ENCODE measurements at regions not wholly inside any gene's neighbourhood (a gene's known extent, or its start where the extent isn't known, plus 50 kb on each side); places are given as distances from the start of the nearest gene placed in this dataset.

DNA sequence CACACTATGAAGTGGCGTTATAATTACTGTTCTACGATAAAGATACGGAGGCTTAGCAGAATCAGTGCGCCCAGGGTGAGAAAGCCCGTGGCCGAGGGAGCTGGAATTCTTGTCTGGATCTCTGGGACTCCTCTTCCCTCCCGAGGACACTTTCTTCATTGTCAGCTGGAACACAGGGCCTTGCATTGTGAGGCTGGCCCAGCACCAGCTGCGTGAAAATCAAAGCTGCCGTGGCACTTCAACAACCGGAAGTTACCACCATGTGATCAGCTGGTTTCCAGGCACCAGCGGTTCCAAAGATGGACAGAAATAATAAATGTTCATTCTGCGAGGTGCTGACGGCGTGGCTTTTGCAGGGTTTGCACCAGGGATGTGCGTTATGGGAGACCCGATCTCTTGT lies 234.0 kb upstream of the PITRM1 start:
- TF ChIP-seq, protein P1, sequence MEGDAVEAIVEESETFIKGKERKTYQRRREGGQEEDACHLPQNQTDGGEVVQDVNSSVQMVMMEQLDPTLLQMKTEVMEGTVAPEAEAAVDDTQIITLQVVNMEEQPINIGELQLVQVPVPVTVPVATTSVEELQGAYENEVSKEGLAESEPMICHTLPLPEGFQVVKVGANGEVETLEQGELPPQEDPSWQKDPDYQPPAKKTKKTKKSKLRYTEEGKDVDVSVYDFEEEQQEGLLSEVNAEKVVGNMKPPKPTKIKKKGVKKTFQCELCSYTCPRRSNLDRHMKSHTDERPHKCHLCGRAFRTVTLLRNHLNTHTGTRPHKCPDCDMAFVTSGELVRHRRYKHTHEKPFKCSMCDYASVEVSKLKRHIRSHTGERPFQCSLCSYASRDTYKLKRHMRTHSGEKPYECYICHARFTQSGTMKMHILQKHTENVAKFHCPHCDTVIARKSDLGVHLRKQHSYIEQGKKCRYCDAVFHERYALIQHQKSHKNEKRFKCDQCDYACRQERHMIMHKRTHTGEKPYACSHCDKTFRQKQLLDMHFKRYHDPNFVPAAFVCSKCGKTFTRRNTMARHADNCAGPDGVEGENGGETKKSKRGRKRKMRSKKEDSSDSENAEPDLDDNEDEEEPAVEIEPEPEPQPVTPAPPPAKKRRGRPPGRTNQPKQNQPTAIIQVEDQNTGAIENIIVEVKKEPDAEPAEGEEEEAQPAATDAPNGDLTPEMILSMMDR (IDR thresholded peaks at IDR 0.05; ENCODE audit: low read depth, low read length, poor library complexity, severe bottlenecking) = no peak
- TF ChIP-seq EZH2phosphoT487 (IDR thresholded peaks at IDR 0.05; ENCODE audit: borderline replicate concordance, low read length) = no peak
- Histone ChIP-seq H3K27me3 (ENCODE audit: control insufficient read depth, low read length) (no peaks in the 10 kb centered on the region), H3K36me3 (ENCODE audit: control insufficient read depth, low read length) (no peaks in the 10 kb centered on the region), H3F3A (ENCODE audit: control insufficient read depth, insufficient read depth) (peaks cover 4% of the 10 kb centered on the region; the same call in 1 of the 2 replicates), H3K4me3 (ENCODE audit: low read length) (no peak overlapping the region), H3K4me2 (ENCODE audit: low read length) (no peak overlapping the region), H3K79me2 (ENCODE audit: control insufficient read depth, low read length) (no peaks in the 10 kb centered on the region), H4K20me1 (ENCODE audit: control insufficient read depth, insufficient read depth, low read depth, low read length) (no peaks in the 10 kb centered on the region), H3K4me1 (ENCODE audit: control insufficient read depth, low read length) (no peaks in the 10 kb centered on the region), H3K27ac (ENCODE audit: low read depth, low read length) (no peak overlapping the region), H3K9me2 (replicated peaks; ENCODE audit: control insufficient read depth, low read length) (no peaks in the 10 kb centered on the region), H3K9me3 (ENCODE audit: control insufficient read depth, insufficient read depth, low read length) (peaks cover 9% of the 10 kb centered on the region; the same call in 1 of the 2 replicates)

DNA sequence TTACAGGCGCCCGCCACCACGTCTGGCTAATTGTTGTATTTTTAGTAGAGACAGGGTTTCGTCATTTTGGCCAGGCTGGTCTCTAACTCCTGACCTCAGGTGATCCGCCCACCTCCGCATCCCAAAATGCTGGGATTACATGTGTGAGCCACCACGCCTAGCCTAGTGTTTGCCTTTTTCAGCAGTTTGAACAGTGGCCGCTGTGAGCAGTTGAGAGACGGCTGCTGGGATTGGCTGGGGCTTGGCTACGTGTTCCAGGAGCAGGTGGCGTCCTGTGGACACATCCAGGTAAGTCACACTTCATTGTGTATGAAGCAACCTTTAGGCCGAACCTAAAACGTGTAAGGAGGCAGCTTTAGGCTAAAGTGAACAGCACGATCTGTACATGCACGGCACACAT lies 231.8 kb upstream of the PITRM1 start:
- H3K27ac ChIP-seq (ENCODE audit: low read depth, low read length) = no peak overlapping the region
- no peaks in the 10 kb centered on the region for H3K4me1 ChIP-seq (ENCODE audit: control insufficient read depth, low read length)
- H3K4me3 ChIP-seq (ENCODE audit: low read length) = no peak overlapping the region
- no peaks in the 10 kb centered on the region for H4K20me1 ChIP-seq (ENCODE audit: control insufficient read depth, insufficient read depth, low read depth, low read length)
- H3K36me3 ChIP-seq (ENCODE audit: control insufficient read depth, low read length) = no peaks in the 10 kb centered on the region
- H3K27me3 ChIP-seq (ENCODE audit: control insufficient read depth, low read length) = no peaks in the 10 kb centered on the region
- no peaks in the 10 kb centered on the region for H3K9me2 ChIP-seq (replicated peaks; ENCODE audit: control insufficient read depth, low read length)
- no peaks in the 10 kb centered on the region for H3K79me2 ChIP-seq (ENCODE audit: control insufficient read depth, low read length)
- H3K9me3 ChIP-seq (ENCODE audit: control insufficient read depth, insufficient read depth, low read length) = no peaks in the 10 kb centered on the region
- H3K4me2 ChIP-seq (ENCODE audit: low read length) = no peak overlapping the region
- no peaks in the 10 kb centered on the region for H3F3A ChIP-seq (ENCODE audit: control insufficient read depth, insufficient read depth)
- TF ChIP-seq, protein P1 (IDR thresholded peaks at IDR 0.05; ENCODE audit: low read depth, low read length, poor library complexity, severe bottlenecking) = no peak
- TF ChIP-seq EZH2phosphoT487 (IDR thresholded peaks at IDR 0.05; ENCODE audit: borderline replicate concordance, low read length) = no peak

DNA sequence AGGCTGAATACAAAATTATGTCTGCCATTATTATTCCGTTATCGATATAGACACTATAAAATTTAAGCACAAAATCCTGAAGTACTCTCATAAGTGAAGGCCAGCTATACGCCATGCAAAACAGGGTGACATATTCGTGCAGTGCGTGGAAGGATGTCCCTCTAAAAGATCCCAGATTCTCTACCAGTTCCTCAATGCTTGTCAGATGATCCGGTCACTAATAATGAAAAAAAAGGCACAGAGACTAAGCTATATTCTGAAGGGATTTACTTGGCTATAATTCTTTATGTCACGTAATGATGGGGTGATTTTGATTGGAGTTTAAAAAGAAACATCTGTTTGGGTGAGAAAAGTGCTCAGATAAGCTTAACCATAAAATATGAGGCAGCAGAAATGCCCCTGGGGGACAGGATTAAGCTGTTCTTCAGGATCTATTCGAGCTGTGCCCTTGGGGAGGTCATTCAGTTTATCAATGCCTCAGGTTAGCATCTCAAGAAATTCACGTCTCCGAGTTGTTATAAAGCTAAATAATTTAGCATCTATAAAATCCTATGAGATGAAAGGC lies 229.7 kb upstream of the PITRM1 start:
- Histone ChIP-seq H3K27ac (ENCODE audit: low read depth, low read length) (no peak overlapping the region), H3K27me3 (ENCODE audit: control insufficient read depth, low read length) (no peaks in the 10 kb centered on the region), H3K9me3 (ENCODE audit: control insufficient read depth, insufficient read depth, low read length) (no peaks in the 10 kb centered on the region), H3F3A (ENCODE audit: control insufficient read depth, insufficient read depth) (no peaks in the 10 kb centered on the region), H3K36me3 (ENCODE audit: control insufficient read depth, low read length) (no peaks in the 10 kb centered on the region), H3K9me2 (replicated peaks; ENCODE audit: control insufficient read depth, low read length) (no peaks in the 10 kb centered on the region), H3K4me3 (ENCODE audit: low read length) (no peak overlapping the region), H3K4me2 (ENCODE audit: low read length) (no peak overlapping the region), H4K20me1 (ENCODE audit: control insufficient read depth, insufficient read depth, low read depth, low read length) (no peaks in the 10 kb centered on the region), H3K79me2 (ENCODE audit: control insufficient read depth, low read length) (no peaks in the 10 kb centered on the region), H3K4me1 (ENCODE audit: control insufficient read depth, low read length) (no peaks in the 10 kb centered on the region)
- TF ChIP-seq EZH2phosphoT487 (IDR thresholded peaks at IDR 0.05; ENCODE audit: borderline replicate concordance, low read length) = no peak
- TF ChIP-seq, protein P1 (IDR thresholded peaks at IDR 0.05; ENCODE audit: low read depth, low read length, poor library complexity, severe bottlenecking) = no peak
